IMR-90 (cell line): ENCODE measurements at regions not wholly inside any gene's neighbourhood (a gene's known extent, or its start where the extent isn't known, plus 50 kb on each side); places are given as distances from the start of the nearest gene placed in this dataset.

Experiments used
- ATAC-seq: fragments of 200-7000 bp; cut with Tn5 transposase; 2 replicates; pipeline ENCODE4 v1.9.1; 2020; ENCODE audit warnings: low read depth, mild to moderate bottlenecking, moderate library complexity
- BruUV-seq: library from RNA; stranded (reverse); fragments of 400-500 nt; replicated peaks from 2 replicates; lab custom pipeline; 2021; lab: Mats Ljungman, UMichigan
- CTCF ChIA-PET: fragments of 300-600 bp; formaldehyde crosslinking; extraction: SDS; loops from one replicate; lab custom pipeline; 2021; ENCODE audit warnings: antibody characterized with exemption; lab: Yijun Ruan, JAX
- POLR2A ChIA-PET: fragments of 300-600 bp; sonication (Branson Sonifier 250); formaldehyde crosslinking; loops from one replicate; lab custom pipeline; 2022; ENCODE audit warnings: antibody characterized with exemption; ENCODE audit not compliant: unreplicated experiment; lab: Charles Lee
- DNase-seq: peaks from one replicate; pipeline ENCODE4 v3.0.0; 2013
- H2AFZ ChIP-seq: replicated peaks from 2 replicates; pipeline ENCODE3; 2013; ENCODE audit warnings: low read length, mild to moderate bottlenecking; ENCODE audit not compliant: poor library complexity
- H2AK5ac ChIP-seq: 2 replicates; pipeline ENCODE4 v1.6.1; 2013; ENCODE audit warnings: low read depth, low read length, inconsistent platforms
- H2AK9ac ChIP-seq: replicated peaks from 2 replicates; pipeline ENCODE3; 2013; ENCODE audit warnings: mild to moderate bottlenecking, low read depth, low read length, moderate library complexity; ENCODE audit not compliant: poor library complexity
- H2BK120ac ChIP-seq: 2 replicates; pipeline ENCODE4 v1.6.1; 2013; ENCODE audit warnings: low read depth, low read length, inconsistent platforms
- H2BK15ac ChIP-seq: 3 replicates; pipeline ENCODE4 v1.6.1; 2013; ENCODE audit warnings: low read depth, low read length, inconsistent platforms
- H2BK20ac ChIP-seq: 2 replicates; pipeline ENCODE4 v1.6.1; 2013; ENCODE audit warnings: low read depth, mild to moderate bottlenecking, inconsistent platforms, low read length, moderate library complexity
- H2BK5ac ChIP-seq: 2 replicates; pipeline ENCODE4 v1.6.1; 2013; ENCODE audit warnings: mild to moderate bottlenecking, low read depth, low read length, inconsistent platforms; ENCODE audit not compliant: poor library complexity, severe bottlenecking
- H3K14ac ChIP-seq: replicated peaks from 2 replicates; pipeline ENCODE4 v1.6.1; 2013; ENCODE audit warnings: low read depth, low read length, inconsistent platforms
- H3K18ac ChIP-seq: 2 replicates; pipeline ENCODE4 v1.6.1; 2013; ENCODE audit warnings: low read depth, low read length, control low read depth
- H3K23ac ChIP-seq: 2 replicates; pipeline ENCODE4 v1.6.1; 2013; ENCODE audit warnings: low read depth, low read length, inconsistent platforms
- H3K27ac ChIP-seq: 2 replicates; pipeline ENCODE4 v1.5.1; 2013; ENCODE audit warnings: mild to moderate bottlenecking, control low read depth, low read length; ENCODE audit not compliant: insufficient read depth
- H3K27me3 ChIP-seq: 2 replicates; pipeline ENCODE4 v1.6.1; 2013; ENCODE audit warnings: low read length; ENCODE audit not compliant: control insufficient read depth, insufficient read depth
- H3K36me3 ChIP-seq: 2 replicates; pipeline ENCODE4 v1.6.1; 2013; ENCODE audit warnings: low read length, mixed read lengths; ENCODE audit not compliant: control insufficient read depth, insufficient read depth
- H3K4ac ChIP-seq: 2 replicates; pipeline ENCODE4 v1.6.1; 2013; ENCODE audit warnings: low read depth, low read length, inconsistent platforms
- H3K4me1 ChIP-seq: 2 replicates; pipeline ENCODE4 v1.6.1; 2013; ENCODE audit warnings: low read length, mixed read lengths; ENCODE audit not compliant: control insufficient read depth, insufficient read depth
- H3K4me2 ChIP-seq: 2 replicates; pipeline ENCODE4 v1.6.1; 2013; ENCODE audit warnings: low read depth, mild to moderate bottlenecking, control low read depth, low read length, moderate library complexity
- H3K4me3 ChIP-seq: 2 replicates; pipeline ENCODE4 v1.5.1; 2013; ENCODE audit warnings: low read depth, mild to moderate bottlenecking, control low read depth, low read length, moderate library complexity; ENCODE audit not compliant: insufficient read depth
- H3K56ac ChIP-seq: 2 replicates; pipeline ENCODE4 v1.6.1; 2013; ENCODE audit warnings: low read length, inconsistent platforms; ENCODE audit not compliant: insufficient read depth; ENCODE audit errors: extremely low read depth
- H3K79me1 ChIP-seq, 2 experiments: 2 replicates each; pipeline ENCODE4 v1.6.1; 2013; ENCODE audit warnings: low read length in 2 of 2, inconsistent platforms in 1 of 2, low read depth in 1 of 2
- H3K9ac ChIP-seq: 2 replicates; pipeline ENCODE4 v1.6.1; 2013; ENCODE audit warnings: low read depth, low read length, control low read depth
- H3K9me1 ChIP-seq: 2 replicates; pipeline ENCODE4 v1.6.1; 2013; ENCODE audit warnings: low read length, inconsistent platforms; ENCODE audit not compliant: insufficient read depth
- H3K9me3 ChIP-seq: 2 replicates; pipeline ENCODE4 v1.6.1; 2013; ENCODE audit warnings: low read length; ENCODE audit not compliant: control insufficient read depth, insufficient read depth
- H4K20me1 ChIP-seq: 2 replicates; pipeline ENCODE4 v1.6.1; 2013; ENCODE audit warnings: low read length, inconsistent platforms; ENCODE audit not compliant: insufficient read depth
- H4K5ac ChIP-seq: 2 replicates; pipeline ENCODE4 v1.6.1; 2013; ENCODE audit warnings: mild to moderate bottlenecking, low read depth, low read length, control low read depth
- H4K8ac ChIP-seq, 2 experiments: 2 replicates each; pipeline ENCODE4 v1.6.1; 2013; ENCODE audit warnings: low read depth in 2 of 2, low read length in 2 of 2, control low read depth in 1 of 2, inconsistent platforms in 1 of 2
- H4K91ac ChIP-seq: 2 replicates; pipeline ENCODE4 v1.6.1; 2013; ENCODE audit warnings: low read depth, low read length, inconsistent platforms; ENCODE audit not compliant: insufficient read depth
- BHLHE40 ChIP-seq: fragments of 150-350 bp; IDR thresholded peaks from 2 replicates; pipeline ENCODE4 v1.6.1; 2016; ENCODE audit warnings: mild to moderate bottlenecking, low read depth, low read length
- CEBPB ChIP-seq: IDR thresholded peaks from 2 replicates; pipeline ENCODE4 v1.6.1; 2012; ENCODE audit warnings: low read depth, low read length, improper control_type of control experiment
- CHD1 ChIP-seq: IDR thresholded peaks from 2 replicates; pipeline ENCODE4 v1.6.1; 2012; ENCODE audit warnings: low read depth, low read length, improper control_type of control experiment
- ELK1 ChIP-seq: fragments of 150-350 bp; IDR thresholded peaks from 2 replicates; pipeline ENCODE4 v1.6.1; 2016; ENCODE audit warnings: low read depth, mild to moderate bottlenecking, low read length, moderate library complexity, borderline replicate concordance
- FOS ChIP-seq: fragments of 150-350 bp; IDR thresholded peaks from 2 replicates; pipeline ENCODE4 v1.6.1; 2016; ENCODE audit warnings: low read depth, low read length
- MAFK ChIP-seq: IDR thresholded peaks from 2 replicates; pipeline ENCODE4 v1.6.1; 2012; ENCODE audit warnings: low read depth, low read length, improper control_type of control experiment
- MAZ ChIP-seq: IDR thresholded peaks from 2 replicates; pipeline ENCODE4 v1.6.1; 2012; ENCODE audit warnings: low read depth, mild to moderate bottlenecking, low read length, improper control_type of control experiment, moderate library complexity, borderline replicate concordance
- MXI1 ChIP-seq: IDR thresholded peaks from 2 replicates; pipeline ENCODE4 v1.6.1; 2012; ENCODE audit warnings: low read depth, mild to moderate bottlenecking, low read length, moderate library complexity, borderline replicate concordance
- NFE2L2 ChIP-seq: fragments of 150-350 bp; IDR thresholded peaks from 2 replicates; pipeline ENCODE4 v1.6.1; 2016; ENCODE audit warnings: low read depth, mild to moderate bottlenecking, low read length
- POLR2A ChIP-seq: IDR thresholded peaks from 2 replicates; pipeline ENCODE4 v1.6.1; 2012; ENCODE audit warnings: mild to moderate bottlenecking, low read depth, low read length
- RAD21 ChIP-seq: IDR thresholded peaks from 2 replicates; pipeline ENCODE4 v1.6.1; 2012; ENCODE audit warnings: low read length, improper control_type of control experiment
- RCOR1 ChIP-seq: IDR thresholded peaks from 2 replicates; pipeline ENCODE4 v1.6.1; 2012; ENCODE audit warnings: mild to moderate bottlenecking, low read length, improper control_type of control experiment; ENCODE audit not compliant: insufficient replicate concordance
- RFX5 ChIP-seq: IDR thresholded peaks from 2 replicates; pipeline ENCODE4 v1.8.0; 2012; ENCODE audit warnings: low read depth, mild to moderate bottlenecking, low read length, moderate library complexity
- SMC3 ChIP-seq: fragments of 150-350 bp; IDR thresholded peaks from 2 replicates; pipeline ENCODE4 v1.6.1; 2016; ENCODE audit warnings: low read depth, mild to moderate bottlenecking, antibody characterized with exemption, low read length, moderate library complexity
- WGBS, 2 experiments: methylation state at CpG; one replicate each; pipeline versions ENCODE4 v1.1.5 to v1.1.7; 2013; ENCODE audit warnings: missing lambda C conversion rate in 2 of 2; ENCODE audit not compliant: insufficient read length in 1 of 2; ENCODE audit errors: extremely low coverage in 2 of 2; 5-methylcytosine and 5-hydroxymethylcytosine counted together
- dilution Hi-C: fragments of 300-500 bp; cut with HindIII; formaldehyde crosslinking; loops from one replicate; pipeline ENCODE4 v1.14.3; 2018; ENCODE audit warnings: low sequenced_read_pairs; ENCODE audit not compliant: unreplicated experiment
- in situ Hi-C: fragments of 300-500 bp; cut with MboI; formaldehyde crosslinking; loops from 3 replicates; pipeline ENCODE4 v1.14.3; 2019; ENCODE audit warnings: low sequenced_read_pairs, inconsistent platforms, mixed read lengths
- intact Hi-C: fragments of 100-400 bp; cut with micrococcal nuclease; formaldehyde crosslinking; loops from 2 replicates; pipeline ENCODE4 v1.10.0; 2022
- TF ChIP-seq, protein P1 (sequence below): fragments of 150-350 bp; IDR thresholded peaks from 2 replicates; pipeline ENCODE4 v1.6.1; 2017; ENCODE audit warnings: mild to moderate bottlenecking, antibody characterized with exemption, low read length, low read depth
- TF ChIP-seq, protein P2 (sequence below): conservative IDR thresholded peaks from 2 replicates; pipeline ENCODE4 v1.5.1; 2012; ENCODE audit warnings: mild to moderate bottlenecking, low read depth, low read length, improper control_type of control experiment

- TF ChIP-seq RAD21: no peak
- no peak for TF ChIP-seq MAZ
- TF ChIP-seq BHLHE40: no peak
- no peak for TF ChIP-seq SMC3
- TF ChIP-seq CEBPB: no peak
- TF ChIP-seq, protein P1, sequence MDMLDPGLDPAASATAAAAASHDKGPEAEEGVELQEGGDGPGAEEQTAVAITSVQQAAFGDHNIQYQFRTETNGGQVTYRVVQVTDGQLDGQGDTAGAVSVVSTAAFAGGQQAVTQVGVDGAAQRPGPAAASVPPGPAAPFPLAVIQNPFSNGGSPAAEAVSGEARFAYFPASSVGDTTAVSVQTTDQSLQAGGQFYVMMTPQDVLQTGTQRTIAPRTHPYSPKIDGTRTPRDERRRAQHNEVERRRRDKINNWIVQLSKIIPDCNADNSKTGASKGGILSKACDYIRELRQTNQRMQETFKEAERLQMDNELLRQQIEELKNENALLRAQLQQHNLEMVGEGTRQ: no peak
- TF ChIP-seq RFX5: no peak
- TF ChIP-seq MAFK: no peak
- no peak for TF ChIP-seq FOS
- no peak for TF ChIP-seq ELK1
- TF ChIP-seq, protein P2, sequence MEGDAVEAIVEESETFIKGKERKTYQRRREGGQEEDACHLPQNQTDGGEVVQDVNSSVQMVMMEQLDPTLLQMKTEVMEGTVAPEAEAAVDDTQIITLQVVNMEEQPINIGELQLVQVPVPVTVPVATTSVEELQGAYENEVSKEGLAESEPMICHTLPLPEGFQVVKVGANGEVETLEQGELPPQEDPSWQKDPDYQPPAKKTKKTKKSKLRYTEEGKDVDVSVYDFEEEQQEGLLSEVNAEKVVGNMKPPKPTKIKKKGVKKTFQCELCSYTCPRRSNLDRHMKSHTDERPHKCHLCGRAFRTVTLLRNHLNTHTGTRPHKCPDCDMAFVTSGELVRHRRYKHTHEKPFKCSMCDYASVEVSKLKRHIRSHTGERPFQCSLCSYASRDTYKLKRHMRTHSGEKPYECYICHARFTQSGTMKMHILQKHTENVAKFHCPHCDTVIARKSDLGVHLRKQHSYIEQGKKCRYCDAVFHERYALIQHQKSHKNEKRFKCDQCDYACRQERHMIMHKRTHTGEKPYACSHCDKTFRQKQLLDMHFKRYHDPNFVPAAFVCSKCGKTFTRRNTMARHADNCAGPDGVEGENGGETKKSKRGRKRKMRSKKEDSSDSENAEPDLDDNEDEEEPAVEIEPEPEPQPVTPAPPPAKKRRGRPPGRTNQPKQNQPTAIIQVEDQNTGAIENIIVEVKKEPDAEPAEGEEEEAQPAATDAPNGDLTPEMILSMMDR: no peak
- no peak for TF ChIP-seq CHD1
- TF ChIP-seq NFE2L2: no peak
- TF ChIP-seq POLR2A: no peak
- no peak for TF ChIP-seq RCOR1
- no peak for TF ChIP-seq MXI1
- no peak overlapping the region for H2BK120ac ChIP-seq
- no peak overlapping the region for H3K27ac ChIP-seq
- ChIA-PET CTCF (no interaction called here), POLR2A (no interaction called here)
- no peak overlapping the region for H2BK20ac ChIP-seq
- H3K9ac ChIP-seq: no peak overlapping the region
- H2AK5ac ChIP-seq: no peak overlapping the region
- H3K4me1 ChIP-seq: no peaks in the 10 kb centered on the region
- intact Hi-C loops: no loop called here
- no peak overlapping the region for H2AFZ ChIP-seq
- WGBS, 2 experiments: 70% methylated on average over 4 of the region's 8 CpGs; no CpG with 5 or more reads in 1 of the 2 experiments
- H4K20me1 ChIP-seq: no peaks in the 10 kb centered on the region
- no peaks in the 10 kb centered on the region for H3K36me3 ChIP-seq
- peaks cover 5% of the 10 kb centered on the region; the same call in 1 of the 2 replicates for H3K9me3 ChIP-seq
- in situ Hi-C loops: no loop called here
- no peak overlapping the region for H4K91ac ChIP-seq
- H4K5ac ChIP-seq: no peak overlapping the region
- H3K27me3 ChIP-seq: no peaks in the 10 kb centered on the region
- H3K9me1 ChIP-seq: no peaks in the 10 kb centered on the region
- H3K18ac ChIP-seq: no peak overlapping the region
- no peak overlapping the region for H3K4me3 ChIP-seq
- no peak overlapping the region for H4K8ac ChIP-seq
- no peak overlapping the region for H3K4me2 ChIP-seq
- BruUV-seq: no TSS peak
- ATAC-seq (no peak), DNase-seq (no peak)
- H3K23ac ChIP-seq: no peak overlapping the region
- no peak overlapping the region for H2BK15ac ChIP-seq
- no peak overlapping the region for H3K14ac ChIP-seq
- no peak overlapping the region for H3K56ac ChIP-seq
- H2AK9ac ChIP-seq: no peak overlapping the region
- no peaks in the 10 kb centered on the region for H3K79me1 ChIP-seq
- no peak overlapping the region for H3K4ac ChIP-seq
- dilution Hi-C loops: no loop called here
- no peak overlapping the region for H2BK5ac ChIP-seq
These were observed 372.0 kb upstream of the MPDZ start for GRCh38 chr9:13651526-13651925.
